CD4-positive, CD25-positive, alpha-beta regulatory T cell (primary cell): ENCODE measurements at regions not wholly inside any gene's neighbourhood (a gene's known extent, or its start where the extent isn't known, plus 50 kb on each side); places are given as distances from the start of the nearest gene placed in this dataset.
"Not testable (repeated sequence)": the region's sequence is repeated elsewhere in the genome, so short reads cannot be mapped to it uniquely, and the experiment has no call there.

ENCODE experiments used
- ATAC-seq, 2 donors: fragments of 150-1000 bp; cut with Tn5 transposase; one replicate each; pipeline ENCODE4 v1.10.0; 2021; ENCODE audit warnings: low read depth in 2 of 2, moderate number of reproducible peaks in 2 of 2, moderate library complexity in 1 of 2
- DNase-seq, 3 donors: peaks; one replicate each; pipeline versions ENCODE4 v3.0.0 to v3.0.0-alpha.2; 2012 to 2022; ENCODE audit warnings: mixed read lengths in 1 of 3
- H3K27ac ChIP-seq: one replicate; pipeline ENCODE4 v1.7.0; 2013; ENCODE audit warnings: mild to moderate bottlenecking, low read length; ENCODE audit not compliant: insufficient read depth, poor library complexity, severe bottlenecking
- H3K27me3 ChIP-seq: one replicate; pipeline ENCODE4 v1.7.0; 2013; ENCODE audit warnings: low read length; ENCODE audit not compliant: control insufficient read depth, insufficient read depth
- H3K36me3 ChIP-seq: one replicate; pipeline ENCODE4 v1.7.0; 2013; ENCODE audit warnings: mild to moderate bottlenecking, low read length, moderate library complexity; ENCODE audit not compliant: control insufficient read depth, insufficient read depth
- H3K4me1 ChIP-seq: 2 replicates; pipeline ENCODE4 v1.7.0; 2013; ENCODE audit warnings: mild to moderate bottlenecking, low read length; ENCODE audit not compliant: insufficient read depth, control insufficient read depth, poor library complexity, severe bottlenecking
- H3K4me3 ChIP-seq: one replicate; pipeline ENCODE4 v1.7.0; 2013; ENCODE audit warnings: low read depth, mild to moderate bottlenecking, low read length, moderate library complexity
- H3K9me3 ChIP-seq, 2 experiments: 1 replicate in 1 of 2; 2 replicates in 1 of 2; pipeline ENCODE4 v1.7.0; 2013; ENCODE audit warnings: low read length in 2 of 2, mild to moderate bottlenecking in 1 of 2, moderate library complexity in 1 of 2; ENCODE audit not compliant: control insufficient read depth in 2 of 2
- H3K27ac Mint-ChIP-seq, 3 donors: one replicate each; pipeline ENCODE4 v1.8.0; 2020 to 2022; ENCODE audit warnings: mild to moderate bottlenecking in 3 of 3, mixed read lengths in 3 of 3, moderate library complexity in 2 of 3
- H3K27me3 Mint-ChIP-seq: one replicate; pipeline ENCODE4 v1.8.0; 2022; ENCODE audit warnings: mild to moderate bottlenecking, mixed read lengths
- H3K36me3 Mint-ChIP-seq: one replicate; pipeline ENCODE4 v1.8.0; 2020; ENCODE audit warnings: mixed read lengths
- H3K4me1 Mint-ChIP-seq, 4 donors: one replicate each; pipeline ENCODE4 v1.8.0; 2020 to 2022; ENCODE audit warnings: mixed read lengths in 4 of 4, mild to moderate bottlenecking in 1 of 4
- H3K4me3 Mint-ChIP-seq, 4 donors: one replicate each; pipeline ENCODE4 v1.8.0; 2020 to 2022; ENCODE audit warnings: mild to moderate bottlenecking in 4 of 4, mixed read lengths in 4 of 4, moderate library complexity in 3 of 4
- H3K9me3 Mint-ChIP-seq, 7 donors: one replicate each; pipeline ENCODE4 v1.8.0; 2020 to 2022; ENCODE audit warnings: mixed read lengths in 7 of 7, mild to moderate bottlenecking in 3 of 7, moderate library complexity in 2 of 7

DNA sequence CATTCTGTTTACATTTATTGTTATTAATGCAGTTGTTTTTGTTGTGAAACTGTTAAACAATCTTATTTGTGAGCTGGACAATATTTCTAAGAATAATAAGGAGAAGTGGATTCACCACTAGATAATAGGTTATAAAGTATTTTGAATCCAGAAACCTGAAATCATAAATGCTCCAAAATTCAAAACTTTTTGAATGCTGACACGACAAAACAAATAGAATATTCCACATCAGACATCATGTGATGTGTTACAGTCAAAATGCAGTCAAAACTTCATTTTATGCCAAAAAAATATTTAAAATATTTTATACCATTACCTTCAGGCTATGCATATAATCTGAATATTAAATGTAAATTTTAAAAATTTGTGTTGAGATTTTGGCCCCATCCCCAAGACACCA is 1321.4 kb downstream of the SLITRK1 start:
- Mint-ChIP-seq H3K27me3 (no peaks in the 10 kb centered on the region), H3K27ac (no peak overlapping the region), H3K36me3 (no peaks in the 10 kb centered on the region), H3K9me3 (peaks cover 0 to 8% (median 4%) of the 10 kb centered on the region in 7 donors), H3K4me3 (no peak overlapping the region), H3K4me1 (no peaks in the 10 kb centered on the region)
- no peak overlapping the region for H3K4me3 ChIP-seq
- ATAC-seq (no peak), DNase-seq (no peak)
- H3K27me3 ChIP-seq = no peaks in the 10 kb centered on the region
- H3K9me3 ChIP-seq = no peaks in the 10 kb centered on the region
- no peaks in the 10 kb centered on the region for H3K4me1 ChIP-seq
- no peak overlapping the region for H3K27ac ChIP-seq
- H3K36me3 ChIP-seq = no peaks in the 10 kb centered on the region

DNA sequence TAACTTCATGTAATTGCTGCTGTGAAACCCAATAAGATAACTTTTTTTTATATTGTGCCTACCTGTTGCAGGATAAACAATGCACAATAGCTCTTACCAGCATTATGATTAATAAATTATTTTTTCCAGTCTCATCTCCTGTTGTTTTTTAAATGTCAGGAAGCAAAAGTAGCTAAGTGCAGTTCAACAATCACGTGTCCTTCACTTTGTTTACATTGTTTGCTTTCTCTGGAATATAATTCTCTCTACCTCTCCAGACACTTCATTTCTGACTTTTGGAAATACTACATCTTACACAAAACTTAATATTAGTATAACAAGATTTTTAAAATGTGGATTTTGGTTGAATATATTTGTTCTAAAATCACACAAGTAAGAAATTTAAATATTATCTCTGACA is 1359.4 kb downstream of the SLITRK1 start:
- ATAC-seq = no peak
- Histone ChIP-seq H3K27ac (no peak overlapping the region), H3K36me3 (no peaks in the 10 kb centered on the region), H3K4me3 (no peak overlapping the region), H3K9me3 (peaks cover 0 to 3% of the 10 kb centered on the region in 2 experiments), H3K27me3 (no peaks in the 10 kb centered on the region), H3K4me1 (no peaks in the 10 kb centered on the region)
- Mint-ChIP-seq H3K4me3 (no peak overlapping the region), H3K27me3 (no peaks in the 10 kb centered on the region), H3K27ac (no peak overlapping the region), H3K4me1 (no peaks in the 10 kb centered on the region), H3K9me3 (peaks cover 0 to 13% (median 3%) of the 10 kb centered on the region in 7 donors), H3K36me3 (no peaks in the 10 kb centered on the region)
- no peak for DNase-seq

GRCh38 chr13:82506805-82507414 is 1375.4 kb downstream of the SLITRK1 start:
- H3K27me3 Mint-ChIP-seq = no peaks in the 10 kb centered on the region
- Histone ChIP-seq H3K36me3 (no peaks in the 10 kb centered on the region), H3K9me3 (peaks cover 0 to 7% of the 10 kb centered on the region in 2 experiments), H3K4me1 (no peaks in the 10 kb centered on the region), H3K27me3 (no peaks in the 10 kb centered on the region), H3K27ac (no peak overlapping the region), H3K4me3 (no peak overlapping the region)
- H3K4me3 Mint-ChIP-seq = no peak overlapping the region
- H3K27ac Mint-ChIP-seq = no peak overlapping the region
- H3K36me3 Mint-ChIP-seq = no peaks in the 10 kb centered on the region
- H3K4me1 Mint-ChIP-seq = no peaks in the 10 kb centered on the region
- DNase-seq (no peak), ATAC-seq (no peak)
- H3K9me3 Mint-ChIP-seq = peaks cover 0 to 10% (median 4%) of the 10 kb centered on the region in 7 donors

DNA sequence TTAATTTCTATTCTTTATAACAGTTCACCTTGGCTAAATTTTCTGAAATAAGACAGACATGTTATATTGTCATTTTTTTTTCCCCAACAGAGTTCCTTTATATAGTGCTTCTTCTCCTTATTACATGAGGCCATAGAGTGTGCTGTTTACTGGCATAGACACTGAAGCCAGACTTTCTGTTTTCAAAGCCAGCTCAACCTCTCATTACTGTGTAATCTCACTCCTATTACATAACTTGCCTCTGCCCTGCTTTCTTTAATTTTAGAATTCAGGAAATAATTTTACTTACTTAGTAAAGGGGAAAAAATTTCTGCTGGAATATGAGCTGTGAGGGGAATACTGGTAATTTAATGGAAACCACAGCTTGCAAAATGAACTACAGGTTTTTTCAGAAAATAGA is 1380.4 kb downstream of the SLITRK1 start:
- ATAC-seq = no peak
- no peaks in the 10 kb centered on the region for H3K36me3 Mint-ChIP-seq
- peaks cover 0 to 6% (median 3%) of the 10 kb centered on the region in 7 donors for H3K9me3 Mint-ChIP-seq
- no peaks in the 10 kb centered on the region for H3K27me3 ChIP-seq
- H3K4me3 ChIP-seq = no peak overlapping the region
- no peak overlapping the region for H3K4me3 Mint-ChIP-seq
- no peaks in the 10 kb centered on the region for H3K36me3 ChIP-seq
- peaks cover 0 to 4% of the 10 kb centered on the region in 2 experiments for H3K9me3 ChIP-seq
- no peaks in the 10 kb centered on the region for H3K4me1 ChIP-seq
- no peak for DNase-seq
- no peaks in the 10 kb centered on the region for H3K27me3 Mint-ChIP-seq
- no peak overlapping the region for H3K27ac Mint-ChIP-seq
- no peak overlapping the region for H3K27ac ChIP-seq
- no peaks in the 10 kb centered on the region for H3K4me1 Mint-ChIP-seq

GRCh38 chr13:82480415-82480814 is 1401.9 kb downstream of the SLITRK1 start:
- H3K9me3 Mint-ChIP-seq = peaks cover 4 to 51% (median 8%) of the 10 kb centered on the region in 7 donors
- ATAC-seq = no peak

GRCh38 chr13:82477436-82477835 is 1404.8 kb downstream of the SLITRK1 start:
- peaks cover 4 to 47% (median 9%) of the 10 kb centered on the region in 7 donors for H3K9me3 Mint-ChIP-seq
- peaks cover 0 to 7% of the 10 kb centered on the region in 2 experiments for H3K9me3 ChIP-seq
- H3K27ac Mint-ChIP-seq = no peak overlapping the region
- no peaks in the 10 kb centered on the region for H3K36me3 ChIP-seq
- no peaks in the 10 kb centered on the region for H3K4me1 ChIP-seq
- no peak for ATAC-seq
- no peak overlapping the region for H3K27ac ChIP-seq
- no peak for DNase-seq
- no peak overlapping the region for H3K4me3 ChIP-seq
- H3K4me3 Mint-ChIP-seq = no peak overlapping the region
- H3K4me1 Mint-ChIP-seq = no peaks in the 10 kb centered on the region
- H3K27me3 Mint-ChIP-seq = no peaks in the 10 kb centered on the region
- H3K36me3 Mint-ChIP-seq = no peaks in the 10 kb centered on the region
- no peaks in the 10 kb centered on the region for H3K27me3 ChIP-seq

More at GRCh38 chr13:82480415-82480814, 1401.9 kb downstream of the SLITRK1 start:
- Mint-ChIP-seq H3K36me3 (no peaks in the 10 kb centered on the region), H3K27ac (no peak overlapping the region), H3K27me3 (no peaks in the 10 kb centered on the region), H3K4me1 (no peaks in the 10 kb centered on the region), H3K4me3 (no peak overlapping the region)
- no peaks in the 10 kb centered on the region for H3K27me3 ChIP-seq
- H3K9me3 ChIP-seq = peaks cover 0 to 7% of the 10 kb centered on the region in 2 experiments
- DNase-seq = no peak
- no peaks in the 10 kb centered on the region for H3K4me1 ChIP-seq
- H3K27ac ChIP-seq = no peak overlapping the region
- H3K4me3 ChIP-seq = no peak overlapping the region
- no peaks in the 10 kb centered on the region for H3K36me3 ChIP-seq

DNA sequence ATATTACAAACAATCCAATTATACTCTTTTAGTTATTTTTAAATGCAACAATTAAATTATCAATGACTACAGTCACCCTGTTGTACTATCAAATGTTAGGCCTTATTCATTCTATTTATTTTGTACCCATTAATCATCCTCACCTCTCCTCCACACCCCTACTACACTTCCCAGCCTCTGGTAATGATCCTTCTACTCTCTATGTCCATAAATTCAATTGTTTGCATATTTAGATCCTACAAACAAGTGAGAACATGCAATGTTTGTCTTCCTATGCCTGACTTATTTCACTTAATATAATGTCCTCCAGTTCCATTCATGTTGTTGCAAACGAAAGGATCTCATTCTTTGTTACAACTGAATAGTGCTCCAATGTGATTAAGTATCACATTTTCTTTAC is 1414.6 kb downstream of the SLITRK1 start:
- Histone ChIP-seq H3K4me3 (no peak overlapping the region), H3K36me3 (no peaks in the 10 kb centered on the region), H3K27ac (no peak overlapping the region), H3K4me1 (no peaks in the 10 kb centered on the region), H3K9me3 (no peaks in the 10 kb centered on the region), H3K27me3 (no peaks in the 10 kb centered on the region)
- Mint-ChIP-seq H3K4me3 (no peak overlapping the region), H3K27me3 (no peaks in the 10 kb centered on the region), H3K4me1 (no peaks in the 10 kb centered on the region), H3K9me3 (peaks cover 0 to 17% (median 9%) of the 10 kb centered on the region in 7 donors), H3K27ac (no peak overlapping the region), H3K36me3 (no peaks in the 10 kb centered on the region)
- no peak for DNase-seq
- no peak for ATAC-seq

- H3K27ac ChIP-seq, H3K4me3 Mint-ChIP-seq, ATAC-seq, H3K9me3 ChIP-seq, DNase-seq, H3K4me3 ChIP-seq, H3K36me3 ChIP-seq, H3K4me1 ChIP-seq, H3K4me1 Mint-ChIP-seq, H3K27me3 Mint-ChIP-seq, H3K36me3 Mint-ChIP-seq, H3K27me3 ChIP-seq, H3K27ac Mint-ChIP-seq: not testable (repeated sequence)
- peaks cover 3 to 25% (median 7%) of the 10 kb centered on the region in 7 donors for H3K9me3 Mint-ChIP-seq
Observed at GRCh38 chr13:82459575-82459974, 1422.7 kb downstream of the SLITRK1 start.
